GM23338 (cell line): ENCODE measurements at regions not wholly inside any gene's neighbourhood (a gene's known extent, or its start where the extent isn't known, plus 50 kb on each side); places are given as distances from the start of the nearest gene placed in this dataset.

Source experiments
- ATAC-seq: fragments of 200-7000 bp; cut with Tn5 transposase; 3 replicates; pipeline ENCODE4 v1.9.1; 2020
- DNase-seq: peaks from one replicate; pipeline ENCODE4 v3.0.0-alpha.2; 2015; ENCODE audit warnings: low spot score
- H2AFZ ChIP-seq: fragments of 200-600 bp; sonication (generic); 2 replicates; pipeline ENCODE4 v1.8.0; 2016; ENCODE audit warnings: antibody characterized with exemption, mild to moderate bottlenecking, moderate library complexity
- H3F3A ChIP-seq: fragments of 200-600 bp; sonication (generic); replicated peaks from 2 replicates; pipeline ENCODE4 v1.8.0; 2017; ENCODE audit warnings: antibody characterized with exemption, mixed run types, low read depth
- H3K27ac ChIP-seq: fragments of 200-600 bp; sonication (generic); 2 replicates; pipeline ENCODE4 v1.6.1; 2016; ENCODE audit warnings: low read depth
- H3K27me3 ChIP-seq: fragments of 200-600 bp; sonication (generic); 2 replicates; pipeline ENCODE4 v1.8.0; 2016; ENCODE audit warnings: mild to moderate bottlenecking, mixed run types, moderate library complexity; ENCODE audit not compliant: insufficient read depth
- H3K36me3 ChIP-seq: fragments of 200-600 bp; sonication (generic); 2 replicates; pipeline ENCODE4 v1.8.0; 2016; ENCODE audit warnings: mild to moderate bottlenecking; ENCODE audit not compliant: insufficient read depth
- H3K4me1 ChIP-seq: fragments of 200-600 bp; sonication (generic); 2 replicates; pipeline ENCODE4 v1.8.0; 2016; ENCODE audit warnings: mild to moderate bottlenecking, moderate library complexity; ENCODE audit not compliant: insufficient read depth
- H3K4me2 ChIP-seq: fragments of 200-600 bp; sonication (generic); 2 replicates; pipeline ENCODE4 v1.7.1; 2017; ENCODE audit warnings: mixed run types
- H3K4me3 ChIP-seq: fragments of 200-600 bp; sonication (generic); 2 replicates; pipeline ENCODE4 v1.6.1; 2016; ENCODE audit warnings: mixed run types
- H3K79me2 ChIP-seq: fragments of 200-600 bp; sonication (generic); replicated peaks from 2 replicates; pipeline ENCODE4 v1.8.0; 2017; ENCODE audit warnings: mild to moderate bottlenecking; ENCODE audit not compliant: insufficient read depth
- H3K9me2 ChIP-seq: fragments of 200-600 bp; sonication (generic); 2 replicates; pipeline ENCODE4 v1.8.0; 2017; ENCODE audit not compliant: insufficient read depth
- H4K20me1 ChIP-seq: fragments of 200-600 bp; sonication (generic); replicated peaks from 2 replicates; pipeline ENCODE4 v1.8.0; 2017; ENCODE audit warnings: mild to moderate bottlenecking; ENCODE audit not compliant: insufficient read depth
- H3K27ac Mint-ChIP-seq: 2 replicates; pipeline ENCODE4 v1.8.0; 2020; ENCODE audit warnings: inconsistent platforms, mild to moderate bottlenecking, moderate library complexity, mixed read lengths
- H3K27me3 Mint-ChIP-seq: 3 replicates; pipeline ENCODE4 v1.8.0; 2022; ENCODE audit warnings: low read depth, mild to moderate bottlenecking, moderate library complexity, mixed read lengths, inconsistent platforms; ENCODE audit not compliant: insufficient read depth, poor library complexity
- H3K36me3 Mint-ChIP-seq: 3 replicates; pipeline ENCODE4 v1.8.0; 2021; ENCODE audit warnings: low read depth, mild to moderate bottlenecking, inconsistent platforms, moderate library complexity, mixed read lengths
- H3K4me1 Mint-ChIP-seq: 3 replicates; pipeline ENCODE4 v1.8.0; 2020; ENCODE audit warnings: mild to moderate bottlenecking, inconsistent platforms, mixed read lengths
- H3K4me3 Mint-ChIP-seq: 3 replicates; pipeline ENCODE4 v1.8.0; 2021; ENCODE audit warnings: moderate library complexity, mild to moderate bottlenecking, inconsistent platforms, mixed read lengths
- H3K9me3 Mint-ChIP-seq: 3 replicates; pipeline ENCODE4 v1.8.0; 2020; ENCODE audit warnings: moderate library complexity, mild to moderate bottlenecking, inconsistent platforms, mixed read lengths
- CREB1 ChIP-seq: fragments of 250-450 bp; sonication (Bioruptor Pico); IDR thresholded peaks from 2 replicates; pipeline ENCODE4 v1.5.0; 2020; ENCODE audit warnings: low read depth, mild to moderate bottlenecking, moderate library complexity
- CTCF ChIP-seq, 2 experiments: fragments of 200-600 bp in 1 of 2; sonication (generic) in 1 of 2; conservative IDR thresholded peaks; 2 replicates each; pipeline versions ENCODE4 v1.5.1 to v1.6.1; 2016 to 2017; ENCODE audit warnings: antibody characterized with exemption in 2 of 2, low read depth in 2 of 2, mild to moderate bottlenecking in 2 of 2, moderate library complexity in 1 of 2
- EZH2 ChIP-seq: fragments of 200-600 bp; sonication (generic); IDR thresholded peaks from one replicate; pipeline ENCODE4 v1.8.0; 2017; ENCODE audit warnings: antibody characterized with exemption, mild to moderate bottlenecking, low read depth; ENCODE audit not compliant: unreplicated experiment
- EZH2phosphoT487 ChIP-seq: fragments of 200-600 bp; sonication (generic); IDR thresholded peaks from one replicate; pipeline ENCODE4 v1.8.1; 2018; ENCODE audit warnings: antibody characterized with exemption; ENCODE audit not compliant: unreplicated experiment
- JUNB ChIP-seq: IDR thresholded peaks from one replicate; pipeline ENCODE4 v1.6.1; 2016; ENCODE audit warnings: antibody characterized with exemption; ENCODE audit not compliant: unreplicated experiment
- POLR2AphosphoS5 ChIP-seq: IDR thresholded peaks from 2 replicates; pipeline ENCODE4 v1.6.1; 2016; ENCODE audit warnings: antibody characterized with exemption, low read depth
- STAT1 ChIP-seq: IDR thresholded peaks from one replicate; pipeline ENCODE4 v1.6.1; 2016; ENCODE audit warnings: antibody characterized with exemption; ENCODE audit not compliant: unreplicated experiment
- ZNF114 ChIP-seq: fragments of 250-450 bp; sonication (Bioruptor Pico); IDR thresholded peaks from 2 replicates; pipeline ENCODE4 v1.5.0; 2020; ENCODE audit warnings: mild to moderate bottlenecking, moderate library complexity
- ZNF331 ChIP-seq: fragments of 250-450 bp; sonication (Bioruptor Pico); IDR thresholded peaks from 2 replicates; pipeline ENCODE4 v1.5.0; 2020; ENCODE audit warnings: low read depth, mild to moderate bottlenecking, moderate library complexity
- ZNF462 ChIP-seq: fragments of 250-450 bp; sonication (Bioruptor Pico); IDR thresholded peaks from 2 replicates; pipeline ENCODE4 v1.5.0; 2020; ENCODE audit warnings: mild to moderate bottlenecking, moderate library complexity
- TF ChIP-seq, protein P1 (sequence below): IDR thresholded peaks from one replicate; pipeline ENCODE4 v1.6.1; 2018; ENCODE audit warnings: antibody characterized with exemption; ENCODE audit not compliant: unreplicated experiment

DNA sequence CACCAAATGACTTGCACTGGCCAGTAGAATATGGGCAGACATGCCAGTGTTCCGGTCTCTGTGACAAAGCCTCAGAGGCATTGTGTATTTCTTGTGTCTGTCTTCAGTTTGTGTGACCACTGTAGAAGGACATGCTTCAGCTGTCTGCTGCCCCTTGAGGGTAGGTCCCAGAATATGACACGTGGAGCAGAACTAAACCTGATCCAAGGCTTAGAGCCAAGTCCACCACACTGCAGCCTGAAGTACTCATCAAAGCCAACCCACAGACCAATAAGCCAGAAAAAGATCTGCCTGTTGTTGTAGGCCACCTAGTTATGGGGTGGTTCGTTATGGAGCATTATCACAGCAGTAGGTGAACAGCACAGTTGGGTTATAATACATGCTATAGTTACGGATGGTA lies 468.9 kb downstream of the PSAT1 start:
- DNase-seq (no peak), ATAC-seq (no peak)
- Histone ChIP-seq H2AFZ (no peak overlapping the region), H4K20me1 (no peaks in the 10 kb centered on the region), H3K27me3 (no peaks in the 10 kb centered on the region), H3K4me2 (no peak overlapping the region), H3F3A (no peaks in the 10 kb centered on the region), H3K36me3 (no peaks in the 10 kb centered on the region), H3K27ac (no peak overlapping the region), H3K4me3 (no peak overlapping the region), H3K79me2 (no peaks in the 10 kb centered on the region), H3K9me2 (no peaks in the 10 kb centered on the region), H3K4me1 (peaks cover 7% of the 10 kb centered on the region; the same call in 1 of the 2 replicates)
- Mint-ChIP-seq H3K27me3 (no peaks in the 10 kb centered on the region), H3K27ac (no peak overlapping the region), H3K9me3 (no peaks in the 10 kb centered on the region), H3K4me1 (peaks cover 7% of the 10 kb centered on the region; the same call in 2 of the 3 replicates), H3K36me3 (no peaks in the 10 kb centered on the region), H3K4me3 (no peak overlapping the region)
- no peak for TF ChIP-seq EZH2phosphoT487
- no peak for TF ChIP-seq POLR2AphosphoS5
- TF ChIP-seq ZNF331 (CRISPR knock-in tag) = no peak
- no peak for TF ChIP-seq CREB1 (CRISPR knock-in tag)
- no peak for TF ChIP-seq ZNF114 (CRISPR knock-in tag)
- TF ChIP-seq EZH2 = no peak
- TF ChIP-seq CTCF (conservative IDR thresholded peaks at IDR 0.05; ENCODE audit: low read depth in 2 of 2) = no peak
- TF ChIP-seq, protein P1, sequence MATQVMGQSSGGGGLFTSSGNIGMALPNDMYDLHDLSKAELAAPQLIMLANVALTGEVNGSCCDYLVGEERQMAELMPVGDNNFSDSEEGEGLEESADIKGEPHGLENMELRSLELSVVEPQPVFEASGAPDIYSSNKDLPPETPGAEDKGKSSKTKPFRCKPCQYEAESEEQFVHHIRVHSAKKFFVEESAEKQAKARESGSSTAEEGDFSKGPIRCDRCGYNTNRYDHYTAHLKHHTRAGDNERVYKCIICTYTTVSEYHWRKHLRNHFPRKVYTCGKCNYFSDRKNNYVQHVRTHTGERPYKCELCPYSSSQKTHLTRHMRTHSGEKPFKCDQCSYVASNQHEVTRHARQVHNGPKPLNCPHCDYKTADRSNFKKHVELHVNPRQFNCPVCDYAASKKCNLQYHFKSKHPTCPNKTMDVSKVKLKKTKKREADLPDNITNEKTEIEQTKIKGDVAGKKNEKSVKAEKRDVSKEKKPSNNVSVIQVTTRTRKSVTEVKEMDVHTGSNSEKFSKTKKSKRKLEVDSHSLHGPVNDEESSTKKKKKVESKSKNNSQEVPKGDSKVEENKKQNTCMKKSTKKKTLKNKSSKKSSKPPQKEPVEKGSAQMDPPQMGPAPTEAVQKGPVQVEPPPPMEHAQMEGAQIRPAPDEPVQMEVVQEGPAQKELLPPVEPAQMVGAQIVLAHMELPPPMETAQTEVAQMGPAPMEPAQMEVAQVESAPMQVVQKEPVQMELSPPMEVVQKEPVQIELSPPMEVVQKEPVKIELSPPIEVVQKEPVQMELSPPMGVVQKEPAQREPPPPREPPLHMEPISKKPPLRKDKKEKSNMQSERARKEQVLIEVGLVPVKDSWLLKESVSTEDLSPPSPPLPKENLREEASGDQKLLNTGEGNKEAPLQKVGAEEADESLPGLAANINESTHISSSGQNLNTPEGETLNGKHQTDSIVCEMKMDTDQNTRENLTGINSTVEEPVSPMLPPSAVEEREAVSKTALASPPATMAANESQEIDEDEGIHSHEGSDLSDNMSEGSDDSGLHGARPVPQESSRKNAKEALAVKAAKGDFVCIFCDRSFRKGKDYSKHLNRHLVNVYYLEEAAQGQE = no peak
- TF ChIP-seq ZNF462 = no peak
- no peak for TF ChIP-seq JUNB
- no peak for TF ChIP-seq STAT1
